GM12873 (cell line): ENCODE measurements at regions not wholly inside any gene's neighbourhood (a gene's known extent, or its start where the extent isn't known, plus 50 kb on each side); places are given as distances from the start of the nearest gene placed in this dataset.

Experiments used
- TF ChIP-seq, protein P1 (sequence below): IDR thresholded peaks from 2 replicates; pipeline ENCODE4 v1.5.1; 2012; ENCODE audit warnings: low read depth, mild to moderate bottlenecking, moderate library complexity, low read length, control low read depth; ENCODE audit not compliant: insufficient read depth; ENCODE audit errors: missing control alignments

DNA sequence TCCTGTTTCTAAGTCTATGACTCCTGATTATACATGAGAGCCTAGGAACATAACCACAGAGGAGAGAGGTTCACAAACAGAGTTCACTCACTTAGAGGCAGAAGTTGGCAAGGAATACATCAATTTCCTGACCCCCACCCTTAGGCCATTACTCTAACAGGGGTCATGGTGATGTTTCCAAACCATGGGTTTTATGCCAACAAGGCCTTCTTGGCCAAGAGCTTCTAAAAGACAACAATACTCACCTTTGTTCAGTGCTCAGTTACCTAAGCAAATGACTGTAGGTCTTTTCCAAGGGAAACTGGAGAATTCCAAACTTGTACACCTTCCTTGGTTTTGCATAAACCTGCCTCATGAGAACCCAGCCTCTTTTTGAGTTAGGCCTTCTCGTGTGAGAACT, 52.6 kb downstream of the ERICH4 start:
- TF ChIP-seq, protein P1, sequence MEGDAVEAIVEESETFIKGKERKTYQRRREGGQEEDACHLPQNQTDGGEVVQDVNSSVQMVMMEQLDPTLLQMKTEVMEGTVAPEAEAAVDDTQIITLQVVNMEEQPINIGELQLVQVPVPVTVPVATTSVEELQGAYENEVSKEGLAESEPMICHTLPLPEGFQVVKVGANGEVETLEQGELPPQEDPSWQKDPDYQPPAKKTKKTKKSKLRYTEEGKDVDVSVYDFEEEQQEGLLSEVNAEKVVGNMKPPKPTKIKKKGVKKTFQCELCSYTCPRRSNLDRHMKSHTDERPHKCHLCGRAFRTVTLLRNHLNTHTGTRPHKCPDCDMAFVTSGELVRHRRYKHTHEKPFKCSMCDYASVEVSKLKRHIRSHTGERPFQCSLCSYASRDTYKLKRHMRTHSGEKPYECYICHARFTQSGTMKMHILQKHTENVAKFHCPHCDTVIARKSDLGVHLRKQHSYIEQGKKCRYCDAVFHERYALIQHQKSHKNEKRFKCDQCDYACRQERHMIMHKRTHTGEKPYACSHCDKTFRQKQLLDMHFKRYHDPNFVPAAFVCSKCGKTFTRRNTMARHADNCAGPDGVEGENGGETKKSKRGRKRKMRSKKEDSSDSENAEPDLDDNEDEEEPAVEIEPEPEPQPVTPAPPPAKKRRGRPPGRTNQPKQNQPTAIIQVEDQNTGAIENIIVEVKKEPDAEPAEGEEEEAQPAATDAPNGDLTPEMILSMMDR = no peak

DNA sequence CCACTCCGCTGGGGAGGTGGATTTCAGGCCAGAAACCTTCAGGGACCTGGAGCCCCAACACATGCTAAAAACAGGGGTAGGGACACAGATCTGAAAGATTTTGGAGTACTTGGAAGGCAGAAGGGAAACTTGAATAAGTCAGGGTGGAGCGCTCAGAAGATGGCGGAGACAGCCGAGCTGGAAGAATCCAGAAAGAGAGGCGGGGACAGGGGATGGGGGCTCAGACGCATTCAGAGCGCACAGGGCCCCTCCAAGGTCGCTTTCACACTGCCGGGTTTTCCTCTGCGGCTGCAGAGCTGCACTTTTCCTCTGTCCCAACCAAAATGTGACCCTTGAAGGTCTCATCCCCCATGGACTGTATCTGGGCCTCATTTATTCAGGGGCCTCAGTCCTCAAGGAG, 56.9 kb downstream of the ERICH4 start:
- TF ChIP-seq, protein P1 = no peak

DNA sequence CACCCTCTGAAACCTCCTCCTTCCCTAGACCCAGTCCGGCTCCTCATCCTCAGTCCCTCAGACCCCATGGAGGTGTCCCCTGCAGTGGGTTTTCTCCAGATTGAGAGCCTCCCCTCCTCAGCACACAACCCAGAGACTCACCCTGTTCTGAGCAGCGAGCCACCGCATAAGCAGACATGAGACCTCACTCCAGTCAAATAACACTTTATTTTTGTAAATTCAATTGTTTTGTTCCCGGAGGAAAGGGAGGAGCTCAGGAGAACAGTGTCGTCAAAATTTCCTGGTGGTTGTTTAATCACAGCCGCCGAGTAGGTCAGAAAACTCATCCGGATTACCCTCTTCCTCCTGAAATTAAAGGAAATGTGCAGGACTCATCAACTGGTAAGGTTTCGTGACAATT, 57.5 kb downstream of the ERICH4 start:
- TF ChIP-seq, protein P1 = no peak

DNA sequence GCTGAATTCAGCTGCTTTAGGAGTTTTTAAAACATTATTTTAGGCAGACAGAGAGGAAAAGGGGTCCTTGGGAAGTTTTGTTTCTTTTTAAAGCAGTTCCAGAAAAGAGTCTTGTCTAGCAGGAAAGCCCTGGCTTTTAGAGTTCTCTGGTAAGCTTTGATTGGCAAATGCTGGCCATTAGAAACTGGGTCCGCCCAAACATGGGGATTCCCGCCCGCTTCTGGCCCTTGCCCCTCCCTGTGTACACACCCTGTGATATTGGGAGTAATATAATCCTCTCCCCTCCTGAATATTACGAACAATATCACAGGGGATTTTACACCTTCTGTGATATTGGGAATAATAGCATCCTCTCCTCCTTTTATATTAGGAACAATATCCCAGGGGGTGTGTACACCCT, 58.9 kb downstream of the ERICH4 start:
- TF ChIP-seq, protein P1 = no peak

DNA sequence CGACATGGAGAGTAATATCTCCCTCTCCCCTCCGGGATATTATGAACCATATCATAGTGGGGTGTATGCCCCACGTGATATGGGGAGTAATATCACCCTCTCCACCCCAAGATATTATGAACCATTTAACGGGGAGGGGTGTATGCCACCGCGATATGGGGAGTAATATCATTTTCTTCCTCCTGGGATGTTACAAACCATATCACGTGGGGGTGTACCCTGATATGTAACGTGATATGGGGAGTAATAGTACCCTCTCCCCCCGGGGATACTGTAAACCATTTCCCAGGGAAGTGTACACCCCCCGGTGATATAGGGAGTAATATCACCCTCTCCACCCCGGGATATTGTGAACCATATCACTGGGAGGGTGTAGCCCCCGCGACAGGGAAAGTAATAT, 62.1 kb downstream of the ERICH4 start:
- TF ChIP-seq, protein P1 = no peak

DNA sequence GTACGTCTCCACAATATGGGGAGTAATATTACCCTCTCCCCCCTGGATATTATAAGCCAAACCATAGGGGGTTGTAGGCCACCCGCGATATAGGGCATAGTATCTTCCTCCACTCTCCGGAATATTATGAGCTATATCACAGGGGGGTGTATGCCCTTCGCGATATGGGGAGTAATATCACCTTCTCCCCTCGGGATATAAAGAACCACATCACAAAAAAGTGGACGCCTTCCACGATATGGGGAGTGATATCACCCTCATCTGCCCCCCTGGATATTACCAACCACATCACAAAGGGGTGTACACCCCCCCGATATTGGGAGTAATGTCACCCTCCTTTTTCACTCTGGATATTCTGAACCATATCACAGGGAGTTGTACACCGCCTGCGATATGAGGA, 65.5 kb upstream of the CEACAM21 start:
- TF ChIP-seq, protein P1 = no peak

DNA sequence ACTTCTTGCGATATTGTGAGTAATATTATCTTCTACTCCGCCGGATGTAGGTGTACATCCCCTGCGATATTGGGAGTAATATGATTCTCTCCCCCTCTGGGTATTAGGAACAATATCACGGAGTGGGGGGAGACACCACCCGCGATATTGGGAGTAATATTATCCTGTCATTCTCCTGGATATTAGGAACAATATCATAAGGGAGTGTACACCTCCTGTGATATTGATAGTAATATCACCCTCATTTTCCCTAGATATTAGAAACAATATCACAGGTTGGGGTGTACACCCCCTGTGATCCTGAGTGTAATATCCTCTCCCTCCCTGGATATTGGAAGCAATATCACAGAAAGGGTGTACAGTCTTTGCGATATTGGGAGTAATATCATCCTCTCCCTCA, 64.3 kb upstream of the CEACAM21 start:
- TF ChIP-seq, protein P1 = no peak
